B cell (primary cell): ENCODE measurements at regions not wholly inside any gene's neighbourhood (a gene's known extent, or its start where the extent isn't known, plus 50 kb on each side); places are given as distances from the start of the nearest gene placed in this dataset.

Experiments
- ATAC-seq: fragments of 200-7000 bp; cut with Tn5 transposase; one replicate; pipeline ENCODE4 v1.10.0; 2021; ENCODE audit warnings: low read depth, mild to moderate bottlenecking, moderate number of reproducible peaks, moderate library complexity
- CTCF ChIA-PET: fragments of 350-600 bp; sonication (Branson Sonifier 250); formaldehyde crosslinking; loops from one replicate; lab custom pipeline; 2021; ENCODE audit warnings: antibody characterized with exemption, inconsistent platforms; lab: Charles Lee
- POLR2A ChIA-PET: fragments of 350-600 bp; sonication (Branson Sonifier 250); formaldehyde crosslinking; loops from one replicate; lab custom pipeline; 2021; ENCODE audit warnings: antibody characterized with exemption; lab: Charles Lee
- DNase-seq: peaks from one replicate; pipeline ENCODE4 v3.0.0; 2013
- H2AFZ ChIP-seq: 2 replicates; pipeline ENCODE4 v1.6.1; 2012; ENCODE audit warnings: mild to moderate bottlenecking, low read depth, low read length; ENCODE audit not compliant: insufficient read depth, poor library complexity, severe bottlenecking
- H3K27ac ChIP-seq, 2 donors: 1 replicate in 1 of 2; 2 replicates in 1 of 2; pipeline ENCODE4 v1.5.1; 2012 to 2013; ENCODE audit warnings: low read length in 2 of 2, mild to moderate bottlenecking in 2 of 2, moderate library complexity in 1 of 2
- H3K27me3 ChIP-seq, 4 experiments: fragments of 200-600 bp in 1 of 4; sonication (generic) in 1 of 4; replicated peaks in 1 of 4; 1 replicate in 2 of 4; 2 replicates in 2 of 4; pipeline versions ENCODE4 v1.6.1 to v1.7.0; 2013 to 2016; ENCODE audit warnings: low read length in 3 of 4, mild to moderate bottlenecking in 2 of 4, mixed read lengths in 1 of 4, moderate library complexity in 1 of 4; ENCODE audit not compliant: insufficient read depth in 4 of 4, control insufficient read depth in 3 of 4; ENCODE audit errors: control extremely low read depth in 1 of 4
- H3K36me3 ChIP-seq, 2 experiments: replicated peaks in 1 of 2; 1 replicate in 1 of 2; 2 replicates in 1 of 2; pipeline versions ENCODE4 v1.6.1 to v1.7.1; 2013; ENCODE audit warnings: low read length in 1 of 2; ENCODE audit not compliant: insufficient read depth in 2 of 2, control insufficient read depth in 1 of 2; ENCODE audit errors: control extremely low read depth in 1 of 2, extremely low read depth in 1 of 2
- H3K4me1 ChIP-seq, 2 donors: fragments of 200-600 bp in 1 of 2; sonication (generic) in 1 of 2; 1 replicate in 1 of 2; 2 replicates in 1 of 2; pipeline versions ENCODE4 v1.5.1 to v1.6.1; 2013 to 2017; ENCODE audit warnings: low read length in 2 of 2; ENCODE audit not compliant: control insufficient read depth in 2 of 2, insufficient read depth in 2 of 2
- H3K4me2 ChIP-seq: replicated peaks from 2 replicates; pipeline ENCODE3; 2012; ENCODE audit warnings: mild to moderate bottlenecking, low read depth, low read length; ENCODE audit not compliant: poor library complexity, severe bottlenecking
- H3K4me3 ChIP-seq, 5 experiments: fragments of 200-600 bp in 1 of 5; sonication (generic) in 1 of 5; 1 replicate in 3 of 5; 2 replicates in 2 of 5; pipeline versions ENCODE4 v1.5.1 to v1.7.0; 2011 to 2016; ENCODE audit warnings: low read length in 4 of 5, mild to moderate bottlenecking in 4 of 5, low read depth in 2 of 5, control low read depth in 1 of 5, moderate library complexity in 1 of 5; ENCODE audit not compliant: insufficient read depth in 1 of 5; ENCODE audit errors: control extremely low read depth in 1 of 5, extremely low read depth in 1 of 5
- H3K79me2 ChIP-seq: fragments of 200-600 bp; sonication (generic); one replicate; pipeline ENCODE4 v1.6.0; 2016; ENCODE audit warnings: low read length; ENCODE audit not compliant: control insufficient read depth, insufficient read depth
- H3K9ac ChIP-seq: fragments of 200-600 bp; sonication (generic); 2 replicates; pipeline ENCODE4 v1.6.1; 2017; ENCODE audit warnings: mild to moderate bottlenecking, low read length, moderate library complexity
- H3K9me3 ChIP-seq, 3 donors: one replicate each; pipeline versions ENCODE4 v1.6.1 to v1.7.1; 2013; ENCODE audit warnings: low read length in 2 of 3; ENCODE audit not compliant: control insufficient read depth in 2 of 3, insufficient read depth in 1 of 3; ENCODE audit errors: control extremely low read depth in 1 of 3
- H4K20me1 ChIP-seq: 2 replicates; pipeline ENCODE4 v1.6.0; 2012; ENCODE audit warnings: mild to moderate bottlenecking, low read length; ENCODE audit not compliant: insufficient read depth, control insufficient read depth, poor library complexity, severe bottlenecking
- H3K27ac Mint-ChIP-seq: one replicate; pipeline ENCODE4 v1.8.0; 2021; ENCODE audit warnings: mixed read lengths
- H3K27me3 Mint-ChIP-seq: one replicate; pipeline ENCODE4 v1.8.0; 2021; ENCODE audit warnings: mixed read lengths
- H3K4me1 Mint-ChIP-seq: one replicate; pipeline ENCODE4 v1.8.0; 2021; ENCODE audit warnings: mixed read lengths
- H3K4me3 Mint-ChIP-seq: one replicate; pipeline ENCODE4 v1.8.0; 2021; ENCODE audit warnings: mixed read lengths
- H3K9me3 Mint-ChIP-seq: one replicate; pipeline ENCODE4 v1.8.0; 2022; ENCODE audit warnings: mixed read lengths; ENCODE audit not compliant: insufficient read depth
- CTCF ChIP-seq: fragments of 200-600 bp; IDR thresholded peaks from one replicate; pipeline ENCODE4 v1.8.0; 2022; ENCODE audit warnings: antibody characterized with exemption, mild to moderate bottlenecking
- EZH2 ChIP-seq: IDR thresholded peaks from 2 replicates; pipeline ENCODE4 v1.6.1; 2012; ENCODE audit warnings: borderline replicate concordance, low read depth, mild to moderate bottlenecking, moderate library complexity, low read length; ENCODE audit not compliant: insufficient read depth, poor library complexity, severe bottlenecking
- WGBS: methylation state at CpG from one replicate; pipeline ENCODE4 v1.1.5; 2013; ENCODE audit warnings: missing lambda C conversion rate; ENCODE audit not compliant: insufficient coverage; 5-methylcytosine and 5-hydroxymethylcytosine counted together
- intact Hi-C: fragments of 100-400 bp; cut with micrococcal nuclease; formaldehyde crosslinking; loops from one replicate; pipeline ENCODE4 v1.10.0; 2022

- ATAC-seq = no peak
Measured at GRCh38 chr19:28665748-28666147, 547.2 kb downstream of the UQCRFS1 start.

GRCh38 chr19:28656644-28657043, 556.3 kb downstream of the UQCRFS1 start:
- ATAC-seq (no peak), DNase-seq (no peak)
- Histone ChIP-seq H3K4me3 (no peak overlapping the region), H3K9me3 (peaks cover 1 to 34% (median 4%) of the 10 kb centered on the region in 3 donors), H4K20me1 (no peaks in the 10 kb centered on the region), H3K36me3 (no peaks in the 10 kb centered on the region), H3K4me2 (no peak overlapping the region), H3K27ac (no peak overlapping the region), H3K4me1 (no peaks in the 10 kb centered on the region), H2AFZ (no peak overlapping the region), H3K79me2 (no peaks in the 10 kb centered on the region), H3K9ac (no peak overlapping the region), H3K27me3 (no peaks in the 10 kb centered on the region)
- TF ChIP-seq EZH2 (no peak), CTCF (no peak)
- ChIA-PET CTCF (no interaction called here), POLR2A (no interaction called here)
- no peaks in the 10 kb centered on the region for H3K4me1 Mint-ChIP-seq
- H3K27me3 Mint-ChIP-seq = no peaks in the 10 kb centered on the region
- peaks cover 16% of the 10 kb centered on the region for H3K9me3 Mint-ChIP-seq
- 60% methylated on average over 1 of the region's 2 CpGs for WGBS
- intact Hi-C loops = no loop called here
- no peak overlapping the region for H3K27ac Mint-ChIP-seq
- H3K4me3 Mint-ChIP-seq = no peak overlapping the region

More at GRCh38 chr19:28665748-28666147, 547.2 kb downstream of the UQCRFS1 start:
- peaks cover 0 to 12% (median 6%) of the 10 kb centered on the region in 3 donors for H3K9me3 ChIP-seq
- H3K4me3 Mint-ChIP-seq = no peak overlapping the region
- peaks cover 13% of the 10 kb centered on the region for H3K9me3 Mint-ChIP-seq
- WGBS = 100% methylated on average over 1 of the region's 1 CpG
- no peaks in the 10 kb centered on the region for H3K79me2 ChIP-seq
- no peak overlapping the region for H3K27ac ChIP-seq
- no peaks in the 10 kb centered on the region for H3K27me3 ChIP-seq
- no peak overlapping the region for H3K27ac Mint-ChIP-seq
- DNase-seq = no peak
- H3K27me3 Mint-ChIP-seq = no peaks in the 10 kb centered on the region
- ChIA-PET POLR2A (no interaction called here), CTCF (no interaction called here)
- no peaks in the 10 kb centered on the region for H3K4me1 Mint-ChIP-seq
- no peak overlapping the region for H3K4me2 ChIP-seq
- TF ChIP-seq EZH2 (no peak), CTCF (no peak)
- intact Hi-C loops = no loop called here
- no peaks in the 10 kb centered on the region for H3K36me3 ChIP-seq
- no peak overlapping the region for H3K9ac ChIP-seq
- no peak overlapping the region for H3K4me3 ChIP-seq
- H2AFZ ChIP-seq = no peak overlapping the region
- H3K4me1 ChIP-seq = no peaks in the 10 kb centered on the region
- H4K20me1 ChIP-seq = no peaks in the 10 kb centered on the region
